ENCODE measurements at regions not wholly inside any gene's neighbourhood (a gene's known extent, or its start where the extent isn't known, plus 50 kb on each side); places are given as distances from the start of the nearest gene placed in this dataset.

DNA sequence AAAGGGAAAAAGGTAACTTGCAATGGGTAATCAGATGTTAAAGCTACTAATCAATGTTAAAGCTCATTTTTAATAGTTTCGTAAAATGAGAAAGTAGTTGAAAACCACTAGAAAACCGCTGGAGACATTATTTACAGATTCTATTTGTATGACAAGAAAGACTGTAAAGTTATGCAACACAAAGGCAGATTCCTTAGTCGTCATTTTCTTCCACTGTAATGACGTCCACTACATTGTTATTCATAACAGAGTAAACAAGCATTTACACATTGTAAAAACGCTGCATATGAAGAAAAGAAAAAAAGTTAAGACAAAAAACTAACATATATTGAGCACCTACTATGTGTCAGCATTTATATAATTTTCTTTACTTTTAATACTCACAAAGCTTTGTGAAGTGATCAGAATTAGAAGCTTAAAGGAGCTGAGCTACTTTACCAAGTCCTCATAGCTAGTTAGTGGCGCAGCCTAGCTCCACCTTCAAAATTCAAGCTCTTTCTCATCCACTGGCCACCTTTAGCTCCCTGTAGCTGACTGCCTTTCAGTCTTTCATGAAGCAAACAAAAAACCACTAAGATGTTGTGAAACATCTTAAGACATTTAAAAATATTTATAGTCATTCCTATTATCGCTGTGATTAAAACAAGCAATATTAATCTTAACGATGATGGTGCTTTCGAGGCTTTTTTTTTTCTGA is 100.1 kb upstream of the CDIN1 start:
- no peak for TF ChIP-seq POLR2AphosphoS5 (IDR thresholded peaks at IDR 0.05; ENCODE audit: low read depth, low read length)
- no peak for TF ChIP-seq POLR2A (IDR thresholded peaks at IDR 0.05; ENCODE audit: low read depth, low read length)
- TF ChIP-seq TAF1 (IDR thresholded peaks at IDR 0.05; ENCODE audit: borderline replicate concordance, low read depth, low read length) = no peak
